GM18868 (cell line): ENCODE measurements at regions not wholly inside any gene's neighbourhood (a gene's known extent, or its start where the extent isn't known, plus 50 kb on each side); places are given as distances from the start of the nearest gene placed in this dataset.
"Not testable (repeated sequence)": the region's sequence is repeated elsewhere in the genome, so short reads cannot be mapped to it uniquely, and the experiment has no call there.

Experiments
- ATAC-seq: cut with Tn5 transposase; IDR thresholded peaks from one replicate; pipeline ENCODE4 v1.9.1; 2021; ENCODE audit warnings: mild to moderate bottlenecking, moderate library complexity; ENCODE audit not compliant: unreplicated experiment

DNA sequence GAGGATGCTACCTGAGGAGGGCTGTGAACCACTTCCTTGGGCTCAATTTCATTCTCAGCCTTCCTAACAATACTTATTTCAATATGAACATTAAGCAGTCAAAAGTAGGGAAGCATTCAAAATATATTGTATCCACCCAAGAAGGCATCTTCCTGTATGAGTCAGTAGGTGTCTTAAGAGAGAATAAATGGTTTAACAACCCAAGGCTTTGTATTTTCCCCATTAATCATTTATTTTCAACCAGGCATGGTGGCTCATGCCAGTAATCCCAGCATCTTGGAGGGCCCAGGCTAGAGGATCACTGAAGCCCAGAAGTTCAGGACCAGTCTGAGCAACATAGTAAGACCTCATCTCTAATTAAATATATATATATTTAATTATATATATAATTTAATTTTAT lies 74.5 kb upstream of the MARCKS start:
- ATAC-seq, result no peak

DNA sequence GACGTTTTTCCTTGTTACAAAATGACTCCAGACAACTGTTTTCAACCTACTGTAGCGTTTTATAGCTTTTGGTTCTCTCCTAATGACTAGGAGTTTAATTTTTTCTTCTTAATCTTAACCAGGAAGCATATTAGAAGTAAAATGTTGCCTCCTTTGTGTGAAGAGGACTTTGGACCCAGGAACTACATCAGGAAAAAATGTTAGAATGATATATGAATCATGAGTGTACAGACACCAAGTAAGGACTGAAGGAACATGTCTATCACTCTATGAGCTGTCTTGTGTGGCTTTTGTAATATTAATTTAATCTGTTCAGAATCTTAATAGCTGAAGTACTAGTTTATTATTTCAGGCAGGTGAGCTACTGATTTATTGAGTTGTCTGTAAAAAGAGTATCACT lies 71.0 kb upstream of the MARCKS start:
- ATAC-seq, result no peak

DNA sequence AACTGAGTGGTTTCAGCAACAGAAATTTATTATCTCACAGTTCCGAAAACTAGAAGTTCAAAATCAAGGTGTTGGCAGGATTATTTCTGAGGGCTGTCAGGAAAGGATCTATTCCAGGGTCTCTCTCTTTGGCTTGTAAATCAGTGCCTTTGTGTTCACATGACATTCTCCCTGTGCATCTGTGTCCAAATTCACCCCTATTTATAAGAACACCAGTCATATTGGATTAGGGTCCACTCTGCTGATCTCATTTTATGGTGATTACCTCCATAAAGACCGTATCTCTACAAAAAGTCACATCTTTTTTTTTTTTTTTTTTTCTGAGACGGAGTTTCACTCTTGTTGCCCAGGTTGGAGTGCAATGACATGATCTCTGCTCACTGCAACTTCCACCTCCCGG lies 68.6 kb upstream of the MARCKS start:
- no peak for ATAC-seq

DNA sequence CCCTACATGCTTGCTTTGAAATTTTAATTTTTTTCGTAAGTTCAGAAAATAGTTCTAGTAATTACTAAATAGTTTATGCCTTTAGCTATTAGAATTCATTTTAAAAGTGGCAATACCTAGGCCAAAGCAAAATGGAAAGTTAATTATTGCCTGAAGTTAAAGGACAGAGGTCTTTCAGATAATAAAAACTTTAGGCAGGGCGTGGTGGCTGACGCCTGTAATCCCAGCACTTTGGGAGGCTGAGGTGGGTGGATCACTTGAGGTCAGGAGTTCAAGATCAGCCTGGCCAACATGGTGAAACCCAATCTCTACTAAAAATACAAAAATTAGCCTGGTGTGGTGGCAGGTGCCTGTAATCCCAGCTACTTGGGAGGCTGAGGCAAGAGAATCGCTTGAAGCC lies 65.9 kb upstream of the MARCKS start:
- not testable (repeated sequence) for ATAC-seq

DNA sequence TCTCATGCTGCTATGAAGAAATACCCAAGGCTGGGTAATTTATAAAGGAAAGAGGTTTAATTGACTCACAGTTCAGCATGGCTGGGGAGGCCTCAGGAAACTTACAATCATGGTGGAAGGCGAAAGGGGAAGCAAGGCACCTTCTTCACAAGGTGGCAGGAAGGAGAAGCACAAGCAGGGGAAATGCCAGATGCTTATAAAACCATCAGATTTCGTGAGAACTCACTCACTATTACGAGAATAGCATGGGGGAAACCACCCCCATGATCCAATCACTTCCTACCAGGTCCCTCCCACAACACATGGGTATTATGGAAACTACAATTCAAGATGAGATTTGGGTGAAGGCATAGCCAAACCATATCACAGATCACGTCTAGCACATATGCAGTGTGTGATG lies 61.8 kb upstream of the MARCKS start:
- ATAC-seq, result not testable (repeated sequence)

DNA sequence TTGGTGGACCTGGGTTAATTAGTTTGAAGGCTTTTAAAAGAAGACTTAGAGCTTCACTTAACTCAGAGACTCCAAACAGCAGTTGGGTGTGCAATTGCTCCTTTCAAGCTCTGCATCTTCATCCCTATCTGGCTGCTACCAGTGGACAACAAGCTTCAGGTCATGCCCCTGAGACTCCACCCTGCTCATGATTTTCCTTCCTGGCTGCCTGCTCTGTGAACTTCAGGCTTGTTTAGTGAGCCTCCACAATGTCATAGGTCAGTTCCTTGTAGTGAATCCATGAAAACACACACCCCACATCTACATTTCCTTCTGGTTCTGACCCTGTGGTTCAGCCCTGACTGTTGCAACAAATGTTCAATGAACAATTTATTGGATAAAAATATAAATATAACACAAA lies 61.1 kb upstream of the MARCKS start:
- ATAC-seq, result no peak

DNA sequence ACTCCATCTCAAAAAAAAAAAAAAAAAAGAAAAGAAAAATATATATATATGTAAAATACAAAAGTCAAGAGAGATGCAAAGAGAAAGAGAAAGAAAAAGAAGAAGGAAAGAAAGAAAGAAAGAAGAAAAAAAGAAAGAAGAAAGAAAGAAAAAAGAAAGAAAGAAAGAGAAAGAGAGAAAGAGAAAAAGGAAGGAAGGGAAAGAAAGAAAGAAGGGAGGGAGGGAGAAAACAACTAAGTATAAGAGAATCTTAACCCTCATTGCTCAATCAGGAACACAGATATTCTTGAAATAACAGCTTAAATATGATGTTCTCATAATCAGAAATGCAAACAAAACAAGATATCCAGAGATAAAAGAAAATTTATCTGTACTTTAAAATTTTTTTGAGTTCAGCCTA lies 54.4 kb upstream of the MARCKS start:
- no peak for ATAC-seq

DNA sequence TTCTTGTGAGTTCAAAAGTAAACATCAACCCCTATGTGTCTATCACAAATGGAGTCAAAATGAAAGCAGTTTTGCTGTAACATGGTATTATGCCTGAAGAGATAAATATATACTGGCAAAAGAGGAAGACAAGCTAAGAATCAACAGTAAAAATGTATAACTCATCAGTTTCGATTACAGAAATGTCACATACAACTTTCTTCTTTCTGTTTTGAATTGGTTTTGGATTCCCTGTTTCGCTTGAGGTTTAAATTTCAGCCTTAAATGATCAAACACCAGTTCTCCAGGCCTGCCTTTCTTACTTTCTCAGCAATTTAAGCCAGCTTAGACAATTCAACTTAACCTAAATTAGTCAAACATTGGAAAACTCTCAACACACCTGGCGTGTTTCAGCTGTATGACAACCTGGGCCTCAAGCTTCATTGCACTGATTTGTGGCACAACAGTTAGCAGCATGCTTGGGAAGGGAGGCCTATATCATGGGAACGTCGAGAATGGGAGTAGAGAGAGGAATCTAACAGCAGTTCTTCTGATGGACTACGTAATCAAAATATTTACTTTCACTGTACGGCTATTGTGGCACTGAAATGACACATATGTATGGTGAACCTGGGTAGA lies 51.9 kb upstream of the MARCKS start:
- peak; percentile 90 for ATAC-seq

DNA sequence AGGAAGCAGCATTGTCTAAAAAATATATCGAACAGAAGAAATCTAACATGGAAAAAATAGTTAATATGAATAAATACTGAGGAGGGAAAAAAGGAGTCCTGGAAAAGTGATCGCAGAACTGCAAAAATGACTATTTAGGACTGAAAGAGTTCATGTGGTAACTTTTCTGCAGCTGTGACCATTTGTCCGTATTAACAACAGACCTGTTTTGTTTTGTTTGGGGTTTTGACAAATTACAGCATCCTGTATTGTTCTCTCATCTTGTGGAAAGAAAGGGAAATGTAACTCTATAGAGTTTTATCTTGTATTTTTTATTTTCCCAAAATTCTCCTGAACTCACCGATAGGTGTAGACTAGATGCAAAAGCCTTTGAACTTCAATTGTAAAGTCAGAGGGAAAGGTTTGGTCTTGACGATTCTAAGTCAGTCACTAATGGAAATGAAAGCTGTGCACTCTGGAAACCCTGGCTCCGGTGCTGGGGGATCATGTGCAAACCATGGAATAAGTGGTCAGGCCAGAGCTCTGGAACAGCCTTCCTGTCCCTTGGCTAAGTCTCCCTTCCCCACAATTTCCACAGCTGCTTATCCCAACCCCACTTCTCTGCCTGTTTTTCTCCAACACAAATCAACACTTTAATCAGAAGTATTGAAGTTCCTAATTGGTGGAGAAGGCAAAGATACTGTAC lies 51.2 kb upstream of the MARCKS start:
- no peak for ATAC-seq
